HepG2 (cell line): ENCODE measurements at regions not wholly inside any gene's neighbourhood (a gene's known extent, or its start where the extent isn't known, plus 50 kb on each side); places are given as distances from the start of the nearest gene placed in this dataset.

ENCODE experiments used
- ATAC-seq: fragments of 200-7000 bp; cut with Tn5 transposase; 3 replicates; pipeline ENCODE4 v1.9.1; 2020; ENCODE audit warnings: mild to moderate bottlenecking, moderate library complexity
- BruUV-seq: library from RNA; stranded (reverse); fragments of 400-500 nt; replicated peaks from 2 replicates; lab custom pipeline; 2021; lab: Mats Ljungman, UMichigan
- CTCF ChIA-PET: fragments of 300-600 bp; formaldehyde crosslinking; extraction: SDS; loops from one replicate; lab custom pipeline; 2021; ENCODE audit warnings: low total read pairs, inconsistent platforms, low intra/inter-chr PET ratio; lab: Yijun Ruan, JAX
- POLR2A ChIA-PET: fragments of 350-600 bp; sonication (Branson Sonifier 250); formaldehyde crosslinking; loops from one replicate; lab custom pipeline; 2020; ENCODE audit warnings: antibody characterized with exemption, inconsistent platforms; lab: Yijun Ruan, JAX
- DNase-seq: peaks from one replicate; pipeline ENCODE4 v3.0.0-alpha.2; 2015; ENCODE audit warnings: low spot score
- FAIRE-seq: peaks from 3 replicates; lab custom pipeline; 2011; peaks lifted over from hg19 to GRCh38; lab: Jason Lieb, UNC
- H2AFZ ChIP-seq: one replicate; pipeline ENCODE4 v1.6.1; 2011; ENCODE audit warnings: low read length, inconsistent platforms
- H3K27ac ChIP-seq: fragments of 300-600 bp; 3 replicates; pipeline ENCODE4 v1.8.0; 2011; ENCODE audit warnings: mixed run types, mild to moderate bottlenecking, mixed read lengths, low read length, inconsistent platforms; ENCODE audit not compliant: insufficient read depth; ENCODE audit errors: extremely low read length
- H3K27me3 ChIP-seq, 2 experiments: fragments of 200-600 bp in 1 of 2; 2 replicates in 1 of 2; 3 replicates in 1 of 2; pipeline versions ENCODE4 v1.6.0 to v1.8.0; 2011; ENCODE audit warnings: low read length in 2 of 2, mild to moderate bottlenecking in 2 of 2, moderate library complexity in 2 of 2, inconsistent platforms in 1 of 2; ENCODE audit not compliant: insufficient read depth in 2 of 2, control insufficient read depth in 1 of 2
- H3K36me3 ChIP-seq, 2 experiments: fragments of 200-600 bp in 1 of 2; replicated peaks in 1 of 2; 2 replicates in 1 of 2; 3 replicates in 1 of 2; pipeline versions ENCODE4 v1.5.1 to v1.8.0; 2011; ENCODE audit warnings: low read length in 2 of 2, inconsistent platforms in 1 of 2; ENCODE audit not compliant: insufficient read depth in 2 of 2, control insufficient read depth in 1 of 2
- H3K4me1 ChIP-seq: 2 replicates; pipeline ENCODE4 v1.5.1; 2012; ENCODE audit warnings: low read length, inconsistent platforms; ENCODE audit not compliant: insufficient read depth
- H3K4me2 ChIP-seq: 2 replicates; pipeline ENCODE4 v1.6.0; 2011; ENCODE audit warnings: low read depth, low read length, inconsistent platforms
- H3K4me3 ChIP-seq, 3 experiments: fragments of 200-600 bp in 1 of 3; sonication (generic), shearing (Covaris generic) in 1 of 3; replicated peaks in 1 of 3; 2 replicates each; pipeline ENCODE4 v1.5.1; 2011 to 2016; ENCODE audit warnings: low read length in 3 of 3, inconsistent platforms in 2 of 3, low read depth in 2 of 3, mild to moderate bottlenecking in 2 of 3, control low read depth in 1 of 3, mixed read lengths in 1 of 3; ENCODE audit not compliant: insufficient read depth in 1 of 3
- H3K79me2 ChIP-seq: one replicate; pipeline ENCODE4 v1.6.1; 2011; ENCODE audit warnings: low read length, inconsistent platforms; ENCODE audit not compliant: insufficient read depth
- H3K9ac ChIP-seq: 2 replicates; pipeline ENCODE4 v1.6.0; 2011; ENCODE audit warnings: mild to moderate bottlenecking, low read depth, low read length, inconsistent platforms; ENCODE audit not compliant: insufficient read depth
- H3K9me3 ChIP-seq: 2 replicates; pipeline ENCODE4 v1.5.1; 2012; ENCODE audit warnings: mild to moderate bottlenecking, low read length
- H4K20me1 ChIP-seq: 2 replicates; pipeline ENCODE4 v1.6.0; 2011; ENCODE audit warnings: inconsistent platforms, mild to moderate bottlenecking, low read length, moderate library complexity; ENCODE audit not compliant: insufficient read depth
- ARNTL ChIP-seq: sonication (generic); formaldehyde crosslinking; IDR thresholded peaks from 2 replicates; pipeline ENCODE4 v1.4.0; 2020; ENCODE audit warnings: mild to moderate bottlenecking, missing genetic modification reagents
- FOXP1 ChIP-seq, 2 experiments: fragments of 450-650 bp in 1 of 2; IDR thresholded peaks; 2 replicates each; pipeline ENCODE4 v1.6.1; 2017 to 2018; ENCODE audit warnings: antibody characterized with exemption in 1 of 2
- HMG20A ChIP-seq: IDR thresholded peaks from 2 replicates; pipeline ENCODE4 v1.6.1; 2016; ENCODE audit warnings: borderline replicate concordance
- MTA3 ChIP-seq: sonication (generic); formaldehyde crosslinking; IDR thresholded peaks from 2 replicates; pipeline ENCODE4 v1.4.0; 2020; ENCODE audit warnings: missing genetic modification reagents
- PHF21A ChIP-seq: sonication (generic); formaldehyde crosslinking; IDR thresholded peaks from 2 replicates; pipeline ENCODE4 v1.5.0; 2020; ENCODE audit warnings: mild to moderate bottlenecking, missing genetic modification reagents
- RXRB ChIP-seq: IDR thresholded peaks from 2 replicates; pipeline ENCODE4 v1.6.1; 2016; ENCODE audit warnings: borderline replicate concordance, missing genetic modification reagents, missing compliant biosample characterization
- ZNF766 ChIP-seq: sonication (generic); formaldehyde crosslinking; IDR thresholded peaks from 2 replicates; pipeline ENCODE4 v1.5.0; 2020; ENCODE audit warnings: missing genetic modification reagents, borderline replicate concordance
- ZNF841 ChIP-seq: sonication (generic); formaldehyde crosslinking; IDR thresholded peaks from 2 replicates; pipeline ENCODE4 v1.8.1; 2023; ENCODE audit warnings: missing genetic modification reagents, borderline replicate concordance
- WGBS: methylation state at CpG from one replicate; pipeline ENCODE4 v1.1.6; 2017; ENCODE audit warnings: low lambda C conversion rate; 5-methylcytosine and 5-hydroxymethylcytosine counted together
- in situ Hi-C: cut with HindIII; loops from 2 replicates; pipeline ENCODE4 v1.10.0; 2017; ENCODE audit warnings: low pct_unique_long_range_greater_than_20kb; ENCODE audit not compliant: extremely low pct_ligation_motif_present
- intact Hi-C: fragments of 100-400 bp; cut with micrococcal nuclease; formaldehyde crosslinking; loops from one replicate; pipeline ENCODE4 v1.10.0; 2022; ENCODE audit not compliant: unreplicated experiment
- TF ChIP-seq, protein P1 (sequence below): IDR thresholded peaks from 2 replicates; pipeline ENCODE4 v1.6.1; 2016; ENCODE audit warnings: missing compliant biosample characterization, missing genetic modification reagents, borderline replicate concordance
- TF ChIP-seq, protein P2 (sequence below): sonication (generic); formaldehyde crosslinking; IDR thresholded peaks from 2 replicates; pipeline ENCODE4 v1.4.0; 2020; ENCODE audit warnings: missing genetic modification reagents

DNA sequence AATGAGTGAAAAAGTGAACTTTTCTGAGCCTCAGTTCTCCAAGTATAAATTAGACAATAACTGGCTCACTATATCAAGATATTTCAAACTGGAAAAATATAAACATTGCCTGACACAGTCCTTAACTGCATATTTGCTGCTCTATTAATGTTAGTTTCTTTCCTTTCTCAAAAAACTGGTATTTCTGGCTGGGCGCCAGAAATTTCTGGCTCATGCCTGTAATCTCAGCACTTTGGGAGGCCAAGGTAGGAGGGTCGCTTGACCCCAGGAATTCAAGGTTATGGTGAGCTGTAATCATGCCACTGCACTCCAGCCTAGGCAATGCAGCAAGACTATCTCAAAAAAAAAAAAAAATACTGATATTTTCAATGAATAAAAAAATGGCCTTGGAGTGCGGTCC is 227.0 kb downstream of the MAGEB17 start (continued):
- TF ChIP-seq, protein P1, sequence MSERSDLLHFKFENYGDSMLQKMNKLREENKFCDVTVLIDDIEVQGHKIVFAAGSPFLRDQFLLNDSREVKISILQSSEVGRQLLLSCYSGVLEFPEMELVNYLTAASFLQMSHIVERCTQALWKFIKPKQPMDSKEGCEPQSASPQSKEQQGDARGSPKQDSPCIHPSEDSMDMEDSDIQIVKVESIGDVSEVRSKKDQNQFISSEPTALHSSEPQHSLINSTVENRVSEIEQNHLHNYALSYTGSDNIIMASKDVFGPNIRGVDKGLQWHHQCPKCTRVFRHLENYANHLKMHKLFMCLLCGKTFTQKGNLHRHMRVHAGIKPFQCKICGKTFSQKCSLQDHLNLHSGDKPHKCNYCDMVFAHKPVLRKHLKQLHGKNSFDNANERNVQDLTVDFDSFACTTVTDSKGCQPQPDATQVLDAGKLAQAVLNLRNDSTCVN, result no peak
- TF ChIP-seq HMG20A (CRISPR knock-in tag) (no peak), ZNF766 (CRISPR knock-in tag) (no peak), FOXP1 (IDR thresholded peaks at IDR 0.05) (no peak), FOXP1 (CRISPR knock-in tag; IDR thresholded peaks at IDR 0.05) (no peak)

DNA sequence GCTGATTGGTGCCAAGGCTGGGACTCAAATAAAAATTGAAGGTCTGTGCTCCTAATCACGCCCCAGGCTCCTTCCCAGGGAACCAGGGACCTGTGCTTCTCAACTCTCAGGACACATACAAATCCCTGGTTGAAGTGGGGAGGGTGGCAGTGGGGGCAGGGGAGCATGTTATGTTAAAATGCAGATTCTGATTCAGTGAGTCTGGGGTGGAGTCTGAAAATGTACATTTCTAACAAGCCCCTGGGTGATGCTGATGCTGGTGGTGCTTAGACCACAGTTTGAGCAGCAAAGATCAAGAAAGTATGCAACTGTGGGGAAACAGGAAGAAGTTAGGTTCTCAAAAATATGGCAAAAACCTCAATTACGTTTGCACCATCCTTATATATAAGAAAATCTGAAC is 236.5 kb downstream of the MAGEB17 start:
- DNase-seq (no peak), FAIRE-seq (no peak), ATAC-seq (no peak)
- in situ Hi-C loops (no loop called here), intact Hi-C loops (no loop called here)
- ChIA-PET CTCF (no interaction called here), POLR2A (no interaction called here)
- Histone ChIP-seq H3K79me2 (no peaks in the 10 kb centered on the region), H4K20me1 (no peaks in the 10 kb centered on the region), H3K9ac (no peak overlapping the region), H3K9me3 (no peaks in the 10 kb centered on the region), H3K4me2 (no peak overlapping the region), H3K4me1 (no peaks in the 10 kb centered on the region), H3K36me3 (no peaks in the 10 kb centered on the region), H3K4me3 (no peak overlapping the region), H2AFZ (no peak overlapping the region), H3K27ac (no peak overlapping the region), H3K27me3 (no peaks in the 10 kb centered on the region)
- 78% methylated on average over 2 of the region's 2 CpGs for WGBS
- BruUV-seq, result no TSS peak
- TF ChIP-seq MTA3 (CRISPR knock-in tag) (no peak), ARNTL (no peak), ZNF841 (CRISPR knock-in tag) (no peak), HMG20A (CRISPR knock-in tag) (no peak), PHF21A (CRISPR knock-in tag) (no peak), RXRB (no peak)
- TF ChIP-seq, protein P2, sequence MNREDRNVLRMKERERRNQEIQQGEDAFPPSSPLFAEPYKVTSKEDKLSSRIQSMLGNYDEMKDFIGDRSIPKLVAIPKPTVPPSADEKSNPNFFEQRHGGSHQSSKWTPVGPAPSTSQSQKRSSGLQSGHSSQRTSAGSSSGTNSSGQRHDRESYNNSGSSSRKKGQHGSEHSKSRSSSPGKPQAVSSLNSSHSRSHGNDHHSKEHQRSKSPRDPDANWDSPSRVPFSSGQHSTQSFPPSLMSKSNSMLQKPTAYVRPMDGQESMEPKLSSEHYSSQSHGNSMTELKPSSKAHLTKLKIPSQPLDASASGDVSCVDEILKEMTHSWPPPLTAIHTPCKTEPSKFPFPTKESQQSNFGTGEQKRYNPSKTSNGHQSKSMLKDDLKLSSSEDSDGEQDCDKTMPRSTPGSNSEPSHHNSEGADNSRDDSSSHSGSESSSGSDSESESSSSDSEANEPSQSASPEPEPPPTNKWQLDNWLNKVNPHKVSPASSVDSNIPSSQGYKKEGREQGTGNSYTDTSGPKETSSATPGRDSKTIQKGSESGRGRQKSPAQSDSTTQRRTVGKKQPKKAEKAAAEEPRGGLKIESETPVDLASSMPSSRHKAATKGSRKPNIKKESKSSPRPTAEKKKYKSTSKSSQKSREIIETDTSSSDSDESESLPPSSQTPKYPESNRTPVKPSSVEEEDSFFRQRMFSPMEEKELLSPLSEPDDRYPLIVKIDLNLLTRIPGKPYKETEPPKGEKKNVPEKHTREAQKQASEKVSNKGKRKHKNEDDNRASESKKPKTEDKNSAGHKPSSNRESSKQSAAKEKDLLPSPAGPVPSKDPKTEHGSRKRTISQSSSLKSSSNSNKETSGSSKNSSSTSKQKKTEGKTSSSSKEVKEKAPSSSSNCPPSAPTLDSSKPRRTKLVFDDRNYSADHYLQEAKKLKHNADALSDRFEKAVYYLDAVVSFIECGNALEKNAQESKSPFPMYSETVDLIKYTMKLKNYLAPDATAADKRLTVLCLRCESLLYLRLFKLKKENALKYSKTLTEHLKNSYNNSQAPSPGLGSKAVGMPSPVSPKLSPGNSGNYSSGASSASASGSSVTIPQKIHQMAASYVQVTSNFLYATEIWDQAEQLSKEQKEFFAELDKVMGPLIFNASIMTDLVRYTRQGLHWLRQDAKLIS (CRISPR knock-in tag), result no peak
- TF ChIP-seq, all 625 proteins: peak for 0
